CD4-positive, alpha-beta T cell treated with Interferon alpha-2 for 1 hour (primary cell): ENCODE measurements at regions not wholly inside any gene's neighbourhood (a gene's known extent, or its start where the extent isn't known, plus 50 kb on each side); places are given as distances from the start of the nearest gene placed in this dataset.

ENCODE experiments used
- DNase-seq, 2 donors: peaks; one replicate each; pipeline ENCODE4 v3.0.0-alpha.2; 2020 to 2022

DNA sequence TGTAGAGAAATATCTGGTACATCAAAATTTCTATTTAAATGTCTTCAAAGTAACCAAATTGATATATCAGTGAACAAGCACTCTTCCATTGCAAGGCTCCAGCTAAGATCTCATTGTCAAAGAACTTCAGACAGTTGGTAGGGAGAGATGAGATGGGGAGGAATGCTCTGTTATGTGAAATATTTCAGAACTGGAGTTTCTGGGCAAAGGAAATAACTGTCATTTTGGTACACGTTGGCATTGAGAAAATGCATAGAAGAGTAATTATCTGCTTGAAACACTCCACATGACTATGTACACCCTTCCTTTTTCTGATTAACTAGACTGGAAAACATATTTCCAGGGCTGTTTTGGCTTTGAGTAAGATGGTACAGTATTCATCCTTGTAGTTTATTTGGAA is 297.5 kb upstream of the RASGRP1 start:
- no peak for DNase-seq

DNA sequence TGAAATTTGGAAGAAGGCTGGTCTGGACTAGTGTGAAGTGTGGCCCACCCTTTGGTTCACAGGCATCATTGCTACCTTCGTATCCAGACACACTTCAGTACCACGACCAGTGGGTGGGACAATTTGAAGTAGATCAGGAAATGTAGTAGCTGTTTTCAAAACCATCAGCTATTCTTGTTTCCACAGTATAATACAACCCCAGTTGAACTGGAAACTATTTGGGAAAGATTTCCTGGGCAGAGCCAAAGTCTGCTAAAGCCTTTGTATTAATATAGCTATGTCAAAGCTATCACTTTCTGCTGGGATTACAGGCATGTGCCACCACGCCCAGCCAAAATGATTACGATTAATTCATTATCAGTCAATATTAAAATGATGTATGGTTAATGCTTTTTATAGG is 298.8 kb upstream of the RASGRP1 start:
- DNase-seq: no peak

DNA sequence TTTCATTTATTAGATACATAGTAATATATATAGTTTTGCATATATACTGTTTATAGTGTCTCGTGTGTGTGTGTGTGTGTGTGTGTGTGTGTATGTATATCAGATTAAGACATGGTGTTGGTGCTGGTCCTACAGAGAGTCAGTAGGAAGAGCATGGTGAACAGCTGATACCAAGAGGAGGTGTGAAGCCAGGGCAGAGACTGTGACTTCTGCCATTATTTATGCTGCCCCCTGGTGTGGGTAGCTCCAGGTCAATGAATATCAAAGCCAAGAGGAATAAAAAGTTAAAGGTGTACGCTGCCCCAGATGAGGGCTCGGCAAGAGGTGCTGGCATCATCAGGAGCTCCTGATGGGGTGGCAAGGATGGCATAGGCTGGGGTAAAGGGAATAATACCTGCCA is 299.5 kb upstream of the RASGRP1 start:
- peak in 1 of 2 donors; percentile 6 for DNase-seq

DNA sequence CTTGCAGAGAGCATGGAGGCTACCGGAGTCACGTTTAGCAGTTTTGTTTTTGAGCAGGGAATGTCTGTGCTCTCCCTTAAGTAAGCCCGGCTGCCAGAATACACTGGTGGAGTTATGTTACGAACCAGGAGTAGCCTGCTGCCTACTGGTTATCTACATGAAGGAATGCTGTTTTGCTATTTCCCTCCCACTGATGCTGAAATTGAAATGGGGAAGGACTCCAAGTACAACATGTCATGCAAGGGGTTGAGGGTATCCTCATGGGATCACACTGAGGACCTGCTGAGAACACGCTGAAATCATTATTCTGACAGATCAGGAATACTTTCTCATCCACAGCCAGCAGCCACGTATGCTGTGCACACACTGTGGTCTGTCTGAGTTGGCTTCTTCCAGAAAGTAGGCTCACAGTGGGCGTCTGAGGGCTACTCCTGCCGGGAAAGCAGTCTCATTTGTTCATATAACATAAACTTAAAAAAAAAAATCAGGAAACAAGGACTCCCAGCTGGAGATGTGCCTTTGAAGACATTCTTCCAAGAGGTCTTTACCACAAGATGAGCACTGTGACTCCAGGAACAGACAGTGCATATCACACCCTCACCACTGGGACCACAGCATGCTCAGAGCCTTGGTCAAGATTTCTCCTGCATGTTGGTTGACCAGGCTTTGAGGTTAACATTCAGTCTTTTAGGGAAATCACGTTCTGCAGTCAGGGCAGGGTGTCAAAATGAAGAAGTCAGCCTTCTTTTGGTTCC is 300.4 kb upstream of the RASGRP1 start:
- no peak for DNase-seq

DNA sequence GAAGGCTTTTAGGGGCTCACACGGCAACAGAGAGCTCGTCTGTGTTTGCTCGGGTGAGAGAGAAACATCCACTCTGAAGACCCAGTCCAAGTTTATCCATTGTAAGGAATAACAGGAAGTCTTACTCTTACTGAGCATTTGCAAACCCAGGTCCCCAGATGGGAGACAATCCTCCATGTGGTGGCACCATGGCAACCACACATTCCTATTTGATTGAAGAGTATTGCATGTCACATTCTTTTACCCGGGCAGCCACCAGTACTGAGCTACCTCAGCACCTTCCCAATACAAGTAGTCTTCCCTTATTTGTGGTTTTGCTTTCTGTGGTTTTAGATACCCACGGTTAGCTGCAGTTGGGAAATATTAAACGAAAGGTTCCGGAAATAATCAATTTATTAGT is 302.9 kb upstream of the RASGRP1 start:
- no peak for DNase-seq

DNA sequence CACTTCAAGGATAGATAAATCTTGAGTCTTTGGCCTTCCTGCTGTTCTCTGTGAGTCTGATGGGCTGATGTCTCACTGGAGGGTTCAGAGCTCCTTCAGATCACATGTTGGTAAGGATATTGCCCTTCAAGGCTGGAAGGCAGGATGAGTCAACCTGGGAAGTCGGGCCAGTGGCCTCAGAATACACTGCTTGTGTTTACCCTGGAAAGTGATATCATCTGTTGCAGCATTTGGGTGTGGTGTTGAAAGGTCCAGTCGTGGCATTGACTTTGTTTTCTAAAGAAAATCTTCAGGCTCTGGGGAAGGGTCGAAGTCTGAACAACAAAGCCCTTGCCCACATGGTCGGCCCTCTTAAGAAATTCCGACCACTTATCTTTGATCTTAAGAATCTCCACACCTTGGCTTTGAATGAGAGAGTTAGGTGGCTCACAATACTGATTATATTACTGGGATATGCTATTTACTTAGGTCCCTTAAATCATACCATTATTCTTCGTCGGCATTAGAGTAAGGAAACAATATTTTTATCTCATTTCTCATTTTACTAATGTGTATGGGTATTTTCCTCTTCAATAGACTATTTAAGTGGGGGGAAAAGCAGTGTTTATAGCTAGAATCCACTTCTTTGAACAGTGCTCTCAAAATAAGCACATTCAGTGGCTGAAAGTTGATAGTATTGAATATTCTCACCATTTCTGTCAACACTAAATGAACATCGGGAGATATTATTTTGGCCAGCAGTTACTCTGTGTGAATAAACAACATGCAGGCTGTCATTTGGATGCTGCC is 303.9 kb upstream of the RASGRP1 start:
- DNase-seq: no peak

DNA sequence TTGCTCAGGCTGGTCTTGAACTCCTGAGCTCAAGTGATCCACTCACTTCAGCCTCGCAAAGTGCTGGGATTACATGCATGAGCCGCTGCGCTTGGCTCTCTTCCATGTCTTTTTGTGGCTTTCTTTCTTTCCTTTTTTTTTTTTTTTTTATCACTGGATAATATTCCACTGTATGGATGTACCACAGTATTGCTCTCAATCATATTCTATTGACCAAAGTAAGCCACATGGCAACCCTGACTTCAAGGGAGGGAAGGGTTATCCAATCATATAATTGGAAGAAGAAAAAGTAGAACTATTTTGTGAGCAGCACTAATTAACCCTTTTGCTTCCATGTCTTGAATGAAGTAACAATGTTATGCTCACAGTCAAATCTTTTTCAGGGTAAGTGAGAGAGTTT is 307.0 kb upstream of the RASGRP1 start:
- DNase-seq: no peak

DNA sequence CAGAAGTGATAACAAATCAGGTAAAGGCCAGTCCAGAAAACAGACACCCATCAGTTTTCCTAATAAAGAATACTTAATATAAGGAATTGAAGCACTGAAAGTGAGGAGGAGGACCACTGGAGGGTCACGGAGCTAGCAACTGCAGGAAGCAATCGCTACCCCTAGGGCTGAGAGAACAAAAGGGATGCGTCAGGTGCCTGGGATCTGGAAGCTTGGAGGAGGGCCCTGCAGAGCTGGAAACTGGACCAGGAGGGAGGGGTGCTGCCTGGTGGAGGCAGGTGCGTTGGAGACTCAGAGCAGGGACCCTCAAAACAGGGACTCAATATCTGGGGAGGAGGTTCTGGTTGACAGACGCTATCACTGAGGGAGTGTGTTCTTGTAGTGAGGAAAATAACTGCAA is 308.1 kb upstream of the RASGRP1 start:
- DNase-seq: no peak

DNA sequence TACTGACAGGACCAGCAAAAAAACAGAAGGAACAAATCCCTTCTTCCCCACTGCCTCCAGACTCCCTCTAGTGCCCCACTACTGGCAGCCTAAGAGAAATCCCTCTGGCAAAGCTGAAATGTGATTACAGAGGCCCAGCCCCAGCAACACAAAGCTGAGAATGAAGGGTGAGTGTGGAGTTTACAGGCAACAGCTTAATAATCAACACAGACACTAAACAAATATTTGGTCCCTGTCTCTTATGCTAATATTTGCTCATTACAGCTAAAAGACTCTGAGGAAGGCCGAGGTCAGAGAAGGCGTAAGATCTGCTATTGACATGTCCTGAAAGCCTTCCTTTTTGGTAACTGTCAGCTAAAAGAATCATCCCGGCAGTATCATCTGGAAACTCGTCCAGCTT is 308.5 kb upstream of the RASGRP1 start:
- no peak for DNase-seq

DNA sequence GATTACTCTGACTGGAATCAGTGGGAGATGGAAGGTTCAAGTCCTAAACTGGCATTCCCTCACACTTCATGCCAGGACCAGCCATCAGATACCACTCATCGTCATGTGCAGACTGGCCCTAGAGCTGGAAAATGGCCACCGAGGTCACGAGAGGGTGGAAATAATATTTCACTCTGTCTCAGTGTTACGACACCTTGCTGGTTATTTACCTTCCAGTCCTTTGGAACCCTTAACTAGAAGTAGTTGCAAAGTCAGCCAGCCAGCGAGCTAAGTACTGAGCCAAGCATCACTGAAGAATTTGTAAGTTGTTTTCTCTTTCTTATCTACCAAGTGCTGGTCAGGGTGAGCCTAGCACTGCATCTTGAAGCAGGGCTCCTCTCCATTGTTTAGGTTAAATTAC is 309.9 kb upstream of the RASGRP1 start:
- no peak for DNase-seq

DNA sequence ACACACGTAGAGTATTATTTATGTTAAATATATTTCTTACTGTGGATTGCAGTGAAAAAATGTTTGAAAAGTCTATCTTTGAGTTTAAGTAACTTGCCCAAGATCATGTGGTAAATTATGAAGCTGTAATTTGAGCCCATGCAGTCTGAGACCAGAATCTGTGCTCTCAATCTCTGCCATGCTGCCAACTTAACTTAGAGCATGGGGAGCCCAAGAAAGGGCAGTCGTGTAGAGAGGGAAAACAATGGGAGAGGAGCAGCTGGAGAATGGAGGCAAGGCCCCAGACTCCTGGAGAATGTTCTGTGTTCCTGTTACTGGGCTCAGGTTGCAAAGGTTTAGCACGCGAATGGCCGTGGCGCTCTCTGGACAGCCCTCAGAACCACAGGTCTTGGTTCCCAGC is 311.6 kb upstream of the RASGRP1 start:
- DNase-seq: no peak

DNA sequence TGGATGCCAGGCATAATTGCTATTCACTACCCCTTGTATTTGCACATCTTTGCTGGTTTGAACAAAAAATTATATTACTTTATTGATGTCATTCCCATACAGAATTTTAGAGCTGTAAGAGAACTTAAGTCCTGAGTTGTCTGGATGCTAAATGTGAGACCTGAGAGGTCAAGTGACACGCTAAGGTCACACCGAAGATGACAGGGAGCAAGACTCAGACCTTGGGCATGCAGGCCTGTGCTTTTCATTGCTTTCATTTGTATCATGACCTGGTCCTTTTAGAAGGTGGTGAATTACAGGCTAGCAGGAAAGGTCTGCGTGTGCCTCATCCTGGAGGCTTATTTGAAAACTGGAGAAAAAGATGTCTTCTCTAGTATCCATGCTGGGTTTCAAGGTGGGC is 312.0 kb upstream of the RASGRP1 start:
- no peak for DNase-seq

DNA sequence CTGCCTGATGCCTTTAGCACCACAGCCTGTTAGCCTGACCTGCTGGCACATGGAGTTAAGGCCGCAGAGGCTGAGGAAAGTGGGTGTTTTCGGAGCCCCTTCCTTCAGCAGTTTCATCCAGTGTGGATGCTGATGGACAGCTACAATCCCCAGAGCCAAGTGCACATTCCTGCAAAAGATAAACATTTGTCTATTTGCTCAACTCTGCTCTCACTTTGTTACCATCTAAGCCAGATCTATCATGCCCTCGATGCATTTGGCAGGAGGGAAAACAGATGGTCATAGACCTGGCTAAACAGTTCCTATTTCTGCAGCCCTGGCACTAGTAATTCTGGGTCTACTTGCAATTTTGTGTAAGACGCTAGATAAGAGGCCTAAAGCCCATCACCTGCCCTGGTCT is 312.9 kb upstream of the RASGRP1 start:
- no peak for DNase-seq

DNA sequence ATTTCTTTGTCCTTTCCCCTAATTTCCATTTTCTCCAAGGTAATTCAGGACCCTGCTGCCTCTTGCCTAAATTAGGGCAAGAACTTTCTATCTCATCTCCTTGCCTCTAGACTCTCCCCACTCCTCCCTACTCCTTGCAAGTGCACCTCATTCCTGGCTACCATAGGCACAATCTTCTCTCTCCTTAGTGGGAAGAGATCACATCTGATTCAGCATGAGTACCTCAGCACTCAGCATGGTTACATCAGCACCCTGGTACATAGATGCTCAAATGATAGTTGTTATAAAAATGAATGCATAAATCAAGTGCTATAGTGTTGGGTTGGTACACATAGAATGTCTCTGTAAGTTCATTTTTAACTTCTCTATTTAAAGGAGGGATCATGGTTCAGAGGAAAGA is 313.4 kb upstream of the RASGRP1 start:
- no peak for DNase-seq

DNA sequence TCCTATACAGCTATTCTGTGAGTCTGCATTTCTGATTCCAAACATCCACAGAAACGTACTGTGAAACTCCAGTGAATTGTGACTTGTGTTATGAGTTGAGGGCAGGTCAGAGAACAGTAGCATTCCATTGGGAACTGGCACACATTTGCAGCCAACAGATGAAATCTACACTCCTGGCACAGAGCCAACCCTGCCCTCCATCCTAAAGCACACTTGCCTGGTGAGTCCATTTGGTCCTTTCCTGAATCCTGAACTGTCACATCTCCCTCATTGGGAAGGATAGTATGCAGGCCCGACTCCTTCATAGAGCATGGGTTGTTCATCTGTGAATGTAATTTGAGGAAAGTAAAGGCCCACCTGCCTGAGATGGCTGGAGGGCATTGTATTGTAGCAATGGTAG is 314.3 kb upstream of the RASGRP1 start:
- no peak for DNase-seq

DNA sequence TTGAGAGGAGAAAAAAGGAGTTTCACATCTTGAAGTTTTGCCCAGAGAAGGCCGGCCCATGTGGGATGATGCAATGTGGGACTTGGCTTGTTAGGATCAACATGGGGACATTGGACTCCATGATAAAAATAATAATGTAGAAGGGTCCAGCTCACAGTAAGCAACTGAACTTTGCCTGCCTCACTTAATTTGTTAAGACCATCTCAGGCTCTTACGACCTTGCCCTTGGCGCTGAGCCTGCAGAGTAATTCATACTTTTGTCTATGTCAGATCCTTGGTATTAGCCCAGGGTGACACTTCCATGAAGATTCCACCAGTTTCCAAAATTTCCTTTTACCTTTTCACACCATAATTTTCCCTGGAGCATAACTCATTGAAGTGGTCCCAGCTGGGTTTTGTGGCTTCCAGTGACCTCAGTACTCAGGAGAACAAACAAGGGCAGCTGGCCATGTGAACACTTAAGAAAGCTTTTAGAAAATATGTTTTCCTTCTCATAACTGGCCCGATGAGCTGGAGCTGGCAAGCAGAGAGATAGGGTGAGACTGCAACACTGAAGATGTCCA is 315.4 kb upstream of the RASGRP1 start:
- no peak for DNase-seq

DNA sequence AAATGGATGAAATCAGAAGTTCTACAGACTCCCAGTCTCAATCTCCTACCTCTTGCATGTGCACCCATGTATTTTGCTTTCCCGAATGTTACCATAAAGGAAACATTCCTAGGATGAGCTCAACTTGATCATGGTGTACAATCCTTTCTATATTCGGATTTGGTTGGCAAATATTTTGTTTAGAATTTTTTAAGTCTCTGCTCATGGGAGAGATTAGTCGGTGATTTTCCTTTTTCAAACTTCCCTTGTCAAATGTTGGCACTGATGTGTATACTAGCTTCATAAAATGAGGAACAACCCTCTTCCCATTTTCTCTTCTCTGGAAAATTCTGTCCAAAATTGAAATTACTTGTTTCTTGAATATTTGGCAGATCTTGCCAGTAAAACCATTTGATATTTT is 317.6 kb upstream of the RASGRP1 start:
- no peak for DNase-seq

DNA sequence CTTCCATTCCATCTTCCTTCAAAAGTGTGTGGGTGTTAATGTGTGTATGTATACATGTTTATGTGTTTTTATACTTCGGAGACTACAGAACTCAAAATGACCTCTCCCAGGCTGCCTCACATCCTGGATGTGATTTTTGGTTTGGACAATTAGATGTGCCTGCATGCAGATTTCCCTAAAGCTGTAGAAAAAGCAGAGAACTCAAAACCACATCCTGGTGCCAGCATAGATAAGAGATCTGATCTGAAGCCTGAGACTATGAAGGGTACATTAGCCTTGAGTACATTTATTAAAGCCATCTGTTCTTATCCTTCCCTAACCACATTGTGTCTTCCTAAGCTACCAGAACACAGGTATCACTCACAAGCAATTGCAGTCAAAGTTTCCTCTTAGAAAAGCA is 319.4 kb upstream of the RASGRP1 start:
- no peak for DNase-seq

DNA sequence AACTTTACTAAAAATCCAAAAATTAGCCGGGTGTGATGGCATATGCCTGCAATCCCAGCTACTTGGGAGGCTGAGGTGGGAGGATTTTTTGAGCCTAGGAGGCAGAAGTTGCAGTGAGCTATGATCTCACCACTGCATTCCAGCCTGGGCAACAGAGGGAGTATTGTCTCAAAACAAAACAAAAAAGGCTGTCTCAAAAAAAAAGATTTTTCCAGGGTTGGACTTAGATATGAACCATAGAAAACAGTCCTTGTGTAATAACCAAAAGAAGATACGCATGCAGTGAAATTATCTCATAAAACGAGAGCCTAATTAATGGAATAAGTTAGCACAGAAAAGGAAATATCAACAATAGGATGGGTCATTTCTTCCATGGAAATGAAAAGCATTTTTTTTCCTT is 320.4 kb upstream of the RASGRP1 start:
- DNase-seq: no peak

DNA sequence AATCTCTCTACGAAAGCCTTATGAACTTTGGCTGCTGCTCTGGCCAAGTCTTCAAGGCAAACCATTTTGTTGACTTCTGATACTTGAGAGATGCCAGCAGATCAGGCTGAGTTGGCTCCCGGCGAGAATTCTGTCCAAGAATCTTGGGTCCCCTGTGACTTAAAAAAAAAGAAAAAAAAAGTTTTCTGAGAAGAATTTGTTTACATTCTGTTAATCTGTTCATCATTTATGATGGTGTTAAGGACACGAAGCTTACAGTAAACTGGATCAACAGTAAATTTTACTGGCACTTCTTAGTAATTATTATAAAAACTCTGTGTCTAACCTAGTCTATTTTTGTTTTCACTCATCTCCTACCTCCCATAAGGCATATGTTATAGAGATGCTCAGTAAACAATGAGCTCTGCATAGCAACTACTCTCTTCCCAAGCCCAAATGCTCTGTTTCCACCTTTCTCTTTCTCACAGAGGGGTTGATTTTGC is 320.9 kb upstream of the RASGRP1 start:
- DNase-seq: no peak

DNA sequence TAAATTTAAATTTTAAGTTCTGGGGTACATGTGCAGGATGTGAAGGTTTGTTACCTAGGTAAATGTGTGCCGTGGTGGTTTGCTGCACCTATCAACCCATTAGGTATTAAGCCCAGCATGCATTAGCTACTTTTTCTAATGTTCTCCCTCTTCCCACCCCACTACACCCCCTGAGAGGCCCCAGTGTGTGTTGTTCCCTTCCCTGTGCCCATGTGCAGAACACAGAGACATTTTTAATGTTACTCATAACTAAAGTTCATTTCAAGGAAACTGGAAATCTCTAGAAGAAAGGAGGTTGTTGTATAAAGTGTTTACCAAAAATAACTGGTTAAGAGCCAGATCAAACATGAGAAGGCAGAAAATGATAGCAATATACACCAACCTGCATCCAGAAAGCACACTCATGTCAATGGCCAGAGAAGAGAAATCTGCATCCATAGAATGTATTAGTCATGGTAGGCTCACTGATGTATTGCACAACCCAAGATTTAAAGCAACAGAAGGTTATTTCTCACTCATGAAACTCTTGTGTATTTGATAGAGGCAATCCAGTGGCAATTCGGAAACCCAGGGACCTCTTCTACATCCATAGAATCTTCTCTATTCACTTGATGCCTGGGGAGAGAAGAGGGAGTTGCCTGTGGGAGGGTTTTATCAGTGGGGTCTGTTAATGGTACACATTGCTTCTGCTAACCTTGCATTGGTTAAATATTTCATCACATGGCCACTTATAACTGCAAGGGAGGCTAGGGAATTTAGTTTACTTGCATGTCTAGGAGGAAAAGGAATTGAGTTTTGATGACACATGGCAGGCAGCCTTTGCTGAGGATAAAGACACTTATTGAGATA is 321.9 kb upstream of the RASGRP1 start:
- no peak for DNase-seq

DNA sequence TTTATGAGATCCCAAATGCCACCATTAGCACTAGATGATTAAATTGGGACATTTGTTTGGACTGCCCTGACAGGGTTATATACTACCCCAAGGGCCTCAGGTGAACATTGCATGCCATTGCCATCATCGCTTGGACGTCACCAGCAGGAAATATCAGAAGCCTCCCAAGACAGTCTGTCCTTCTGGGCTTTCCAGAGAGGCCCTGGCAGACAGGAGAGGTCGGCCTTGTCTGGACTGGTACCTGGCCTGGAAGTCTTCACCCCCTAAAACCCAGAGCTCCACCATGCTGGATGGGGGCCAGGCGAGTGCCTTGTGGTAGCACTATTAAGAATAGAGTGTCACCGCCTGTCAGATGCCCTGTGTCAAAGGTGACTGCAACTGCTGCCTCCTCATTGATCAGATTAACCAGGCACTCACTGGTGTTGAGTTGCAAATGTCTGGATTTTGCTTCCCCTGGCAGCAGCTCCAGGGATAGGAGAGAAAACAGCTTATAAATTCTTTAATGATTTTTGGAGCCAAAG is 324.1 kb upstream of the RASGRP1 start:
- DNase-seq: no peak

DNA sequence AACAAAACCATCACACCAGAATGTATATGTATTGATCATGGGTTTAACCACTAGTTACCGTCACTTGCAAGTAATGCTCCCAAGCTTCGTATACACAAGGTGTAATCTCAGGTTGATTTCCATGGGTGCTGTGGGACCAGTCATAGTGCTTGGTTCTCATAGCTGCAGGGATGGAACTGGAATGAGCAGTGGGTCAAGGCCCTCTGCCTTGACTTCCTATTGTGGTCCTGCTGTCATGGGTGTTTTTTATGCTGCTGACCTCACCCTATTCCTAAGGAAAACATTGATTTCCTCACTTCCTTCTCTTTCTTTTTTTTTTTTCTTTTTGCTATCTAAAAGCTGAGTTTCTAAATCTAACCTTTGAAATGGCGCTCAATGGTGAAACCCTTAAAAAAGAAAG is 325.6 kb upstream of the RASGRP1 start:
- no peak for DNase-seq
